Right atrium auricular region (tissue), 2 donors: ENCODE measurements at regions not wholly inside any gene's neighbourhood (a gene's known extent, or its start where the extent isn't known, plus 50 kb on each side); places are given as distances from the start of the nearest gene placed in this dataset.

Experiments used
- DNase-seq: peaks from one replicate; pipeline ENCODE4 v3.0.0-alpha.2; 2019; ENCODE audit warnings: low spot score
- H3K27ac ChIP-seq, 2 donors: fragments of 200-600 bp; sonication (generic); 1 replicate in 1 of 2; 2 replicates in 1 of 2; pipeline ENCODE4 v1.5.1; 2016 to 2019
- H3K27me3 ChIP-seq, 2 donors: fragments of 200-600 bp; sonication (generic); one replicate each; pipeline versions ENCODE4 v1.5.1 to v1.6.0; 2017 to 2019
- H3K36me3 ChIP-seq: fragments of 200-600 bp; sonication (generic); one replicate; pipeline ENCODE4 v1.5.1; 2016
- H3K4me1 ChIP-seq, 2 donors: fragments of 200-600 bp; sonication (generic); one replicate each; pipeline versions ENCODE4 v1.5.1 to v1.6.0; 2017 to 2019
- H3K4me3 ChIP-seq, 2 donors: fragments of 200-600 bp; sonication (generic); 1 replicate in 1 of 2; 2 replicates in 1 of 2; pipeline ENCODE4 v1.5.1; 2017 to 2019; ENCODE audit warnings: mild to moderate bottlenecking in 1 of 2, moderate library complexity in 1 of 2
- H3K9me3 ChIP-seq, 2 donors: fragments of 200-600 bp; sonication (generic); one replicate each; pipeline ENCODE4 v1.5.1; 2019
- CTCF ChIP-seq, 2 donors: fragments of 200-600 bp; sonication (generic); IDR thresholded peaks; one replicate each; pipeline ENCODE4 v1.5.1; 2019; ENCODE audit warnings: antibody characterized with exemption in 2 of 2

- no peak for DNase-seq
- H3K9me3 ChIP-seq: no peaks in the 10 kb centered on the region
- H3K27me3 ChIP-seq: no peaks in the 10 kb centered on the region
- H3K4me1 ChIP-seq: no peaks in the 10 kb centered on the region
- H3K27ac ChIP-seq: no peak overlapping the region
- no peaks in the 10 kb centered on the region for H3K36me3 ChIP-seq
- no peak overlapping the region for H3K4me3 ChIP-seq
- TF ChIP-seq CTCF (IDR thresholded peaks at IDR 0.05): no peak
Observed at GRCh38 chr12:105773471-105773870, 365.3 kb downstream of the NUAK1 start.

GRCh38 chr12:105774037-105774436 lies 364.7 kb downstream of the NUAK1 start:
- Histone ChIP-seq H3K9me3 (no peaks in the 10 kb centered on the region), H3K36me3 (no peaks in the 10 kb centered on the region), H3K27me3 (no peaks in the 10 kb centered on the region), H3K4me3 (no peak overlapping the region), H3K27ac (no peak overlapping the region), H3K4me1 (no peaks in the 10 kb centered on the region)
- TF ChIP-seq CTCF (IDR thresholded peaks at IDR 0.05): no peak
- DNase-seq: no peak

- Histone ChIP-seq H3K9me3 (no peaks in the 10 kb centered on the region), H3K36me3 (no peaks in the 10 kb centered on the region), H3K27ac (no peak overlapping the region), H3K4me1 (no peaks in the 10 kb centered on the region), H3K4me3 (no peak overlapping the region), H3K27me3 (no peaks in the 10 kb centered on the region)
- peak in 1 of 2 donors; percentile 12 for TF ChIP-seq CTCF (IDR thresholded peaks at IDR 0.05)
- DNase-seq: no peak
Observed at GRCh38 chr12:105775343-105775742, 363.4 kb downstream of the NUAK1 start.

GRCh38 chr12:105783983-105784947 lies 354.5 kb downstream of the NUAK1 start:
- Histone ChIP-seq H3K27ac (no peak overlapping the region), H3K9me3 (no peaks in the 10 kb centered on the region), H3K36me3 (no peaks in the 10 kb centered on the region), H3K4me3 (no peak overlapping the region), H3K4me1 (peaks cover 0 to 12% of the 10 kb centered on the region in 2 donors), H3K27me3 (no peaks in the 10 kb centered on the region)
- TF ChIP-seq CTCF (IDR thresholded peaks at IDR 0.05): no peak
- no peak for DNase-seq

- Histone ChIP-seq H3K4me1 (no peaks in the 10 kb centered on the region), H3K27ac (no peak overlapping the region), H3K27me3 (no peaks in the 10 kb centered on the region), H3K36me3 (no peaks in the 10 kb centered on the region), H3K4me3 (no peak overlapping the region), H3K9me3 (peaks cover 0 to 12% of the 10 kb centered on the region in 2 donors)
- DNase-seq: no peak
- no peak for TF ChIP-seq CTCF (IDR thresholded peaks at IDR 0.05)
Observed at GRCh38 chr12:105793421-105793820, 345.3 kb downstream of the NUAK1 start.
